Nephron (organoid): ENCODE measurements at regions not wholly inside any gene's neighbourhood (a gene's known extent, or its start where the extent isn't known, plus 50 kb on each side); places are given as distances from the start of the nearest gene placed in this dataset.

Experiments
- H3K27ac Mint-ChIP-seq, 3 experiments: 2 replicates each; pipeline ENCODE4 v1.8.0; 2020; ENCODE audit warnings: mixed read lengths in 3 of 3, mild to moderate bottlenecking in 2 of 3, moderate library complexity in 1 of 3
- H3K27me3 Mint-ChIP-seq: 2 replicates; pipeline ENCODE4 v1.8.0; 2021; ENCODE audit warnings: low read depth, mild to moderate bottlenecking, moderate library complexity, mixed read lengths
- H3K36me3 Mint-ChIP-seq: 2 replicates; pipeline ENCODE4 v1.8.0; 2020; ENCODE audit warnings: low read depth, mixed read lengths
- H3K4me1 Mint-ChIP-seq: 2 replicates; pipeline ENCODE4 v1.8.0; 2020; ENCODE audit warnings: mixed read lengths
- H3K4me3 Mint-ChIP-seq, 3 experiments: 2 replicates each; pipeline ENCODE4 v1.8.0; 2020; ENCODE audit warnings: mild to moderate bottlenecking in 3 of 3, mixed read lengths in 3 of 3, moderate library complexity in 2 of 3
- H3K9me3 Mint-ChIP-seq: 2 replicates; pipeline ENCODE4 v1.8.0; 2020; ENCODE audit warnings: mixed read lengths
- CTCF ChIP-seq, 3 experiments: fragments of 200-600 bp; sonication (generic); IDR thresholded peaks; one replicate each; pipeline ENCODE4 v1.5.0; 2021; ENCODE audit warnings: antibody characterized with exemption in 3 of 3; ENCODE audit not compliant: unreplicated experiment in 3 of 3

DNA sequence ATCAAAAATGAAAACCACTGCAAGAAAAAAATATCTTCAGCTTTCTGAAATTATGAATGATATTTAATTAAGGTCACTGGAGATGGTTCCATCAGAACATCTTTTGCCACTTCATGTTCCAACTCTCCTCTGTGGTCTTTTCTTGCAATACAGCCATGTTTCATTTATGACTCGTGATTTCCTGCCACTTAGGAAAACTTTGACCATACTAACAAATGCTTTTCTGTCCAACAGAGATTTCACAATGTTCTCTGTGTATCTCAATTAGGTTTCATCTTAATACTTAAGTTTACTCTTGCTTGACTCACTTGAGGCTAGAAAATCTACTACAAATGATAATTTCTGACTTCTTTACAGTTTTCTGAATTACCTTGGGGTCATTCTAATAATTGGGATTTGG is 330.9 kb downstream of the CXXC4 start:
- Mint-ChIP-seq H3K27ac (no peak overlapping the region), H3K4me3 (no peak overlapping the region), H3K4me1 (no peaks in the 10 kb centered on the region), H3K36me3 (no peaks in the 10 kb centered on the region), H3K9me3 (no peaks in the 10 kb centered on the region), H3K27me3 (no peaks in the 10 kb centered on the region)
- no peak for TF ChIP-seq CTCF (IDR thresholded peaks at IDR 0.05; ENCODE audit: unreplicated experiment in 3 of 3)

- H3K4me3 Mint-ChIP-seq, result no peak overlapping the region
- H3K4me1 Mint-ChIP-seq, result no peaks in the 10 kb centered on the region
- TF ChIP-seq CTCF (IDR thresholded peaks at IDR 0.05; ENCODE audit: unreplicated experiment in 3 of 3), result no peak
- H3K27me3 Mint-ChIP-seq, result no peaks in the 10 kb centered on the region
- H3K36me3 Mint-ChIP-seq, result no peaks in the 10 kb centered on the region
- no peaks in the 10 kb centered on the region for H3K9me3 Mint-ChIP-seq
- no peak overlapping the region for H3K27ac Mint-ChIP-seq
Measured at GRCh38 chr4:104146048-104146447, 348.6 kb downstream of the CXXC4 start.

- Mint-ChIP-seq H3K27ac (no peak overlapping the region), H3K4me1 (no peaks in the 10 kb centered on the region), H3K4me3 (no peak overlapping the region), H3K36me3 (no peaks in the 10 kb centered on the region), H3K27me3 (no peaks in the 10 kb centered on the region), H3K9me3 (peaks cover 4% of the 10 kb centered on the region)
- no peak for TF ChIP-seq CTCF (IDR thresholded peaks at IDR 0.05; ENCODE audit: unreplicated experiment in 3 of 3)
Measured at GRCh38 chr4:104138116-104138515, 356.6 kb downstream of the CXXC4 start.

DNA sequence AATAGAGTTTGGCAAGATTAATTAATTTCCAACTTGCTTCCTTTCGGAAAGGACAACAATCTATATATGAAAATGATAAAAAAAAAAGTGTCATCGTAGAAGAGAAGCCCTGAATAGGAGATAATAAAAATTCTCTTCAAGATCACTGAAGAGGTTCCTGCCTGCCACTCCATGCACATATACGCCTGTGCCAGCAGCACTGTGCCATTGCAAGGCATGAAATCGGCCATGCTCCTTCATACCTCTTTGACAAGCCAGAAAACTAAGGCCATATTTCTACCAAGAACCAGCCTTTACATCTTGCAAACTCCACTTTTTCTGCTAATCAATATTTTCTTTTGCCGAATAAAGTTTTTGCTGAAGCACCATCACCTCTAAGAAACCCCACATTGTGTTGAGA is 365.5 kb downstream of the CXXC4 start:
- Mint-ChIP-seq H3K27ac (peak overlapping the region; percentile 24 to 57 (median 30)), H3K4me1 (peaks cover 7% of the 10 kb centered on the region), H3K9me3 (no peaks in the 10 kb centered on the region), H3K27me3 (no peaks in the 10 kb centered on the region), H3K36me3 (no peaks in the 10 kb centered on the region), H3K4me3 (no peak overlapping the region)
- no peak for TF ChIP-seq CTCF (IDR thresholded peaks at IDR 0.05; ENCODE audit: unreplicated experiment in 3 of 3)

- H3K4me3 Mint-ChIP-seq, result no peak overlapping the region
- H3K27me3 Mint-ChIP-seq, result no peaks in the 10 kb centered on the region
- TF ChIP-seq CTCF (IDR thresholded peaks at IDR 0.05; ENCODE audit: unreplicated experiment in 3 of 3), result no peak
- no peaks in the 10 kb centered on the region for H3K9me3 Mint-ChIP-seq
- peaks cover 7% of the 10 kb centered on the region for H3K4me1 Mint-ChIP-seq
- peak overlapping the region; percentile 24 to 57 (median 30) for H3K27ac Mint-ChIP-seq
- H3K36me3 Mint-ChIP-seq, result no peaks in the 10 kb centered on the region
Measured at GRCh38 chr4:104128850-104129213, 365.9 kb downstream of the CXXC4 start.

DNA sequence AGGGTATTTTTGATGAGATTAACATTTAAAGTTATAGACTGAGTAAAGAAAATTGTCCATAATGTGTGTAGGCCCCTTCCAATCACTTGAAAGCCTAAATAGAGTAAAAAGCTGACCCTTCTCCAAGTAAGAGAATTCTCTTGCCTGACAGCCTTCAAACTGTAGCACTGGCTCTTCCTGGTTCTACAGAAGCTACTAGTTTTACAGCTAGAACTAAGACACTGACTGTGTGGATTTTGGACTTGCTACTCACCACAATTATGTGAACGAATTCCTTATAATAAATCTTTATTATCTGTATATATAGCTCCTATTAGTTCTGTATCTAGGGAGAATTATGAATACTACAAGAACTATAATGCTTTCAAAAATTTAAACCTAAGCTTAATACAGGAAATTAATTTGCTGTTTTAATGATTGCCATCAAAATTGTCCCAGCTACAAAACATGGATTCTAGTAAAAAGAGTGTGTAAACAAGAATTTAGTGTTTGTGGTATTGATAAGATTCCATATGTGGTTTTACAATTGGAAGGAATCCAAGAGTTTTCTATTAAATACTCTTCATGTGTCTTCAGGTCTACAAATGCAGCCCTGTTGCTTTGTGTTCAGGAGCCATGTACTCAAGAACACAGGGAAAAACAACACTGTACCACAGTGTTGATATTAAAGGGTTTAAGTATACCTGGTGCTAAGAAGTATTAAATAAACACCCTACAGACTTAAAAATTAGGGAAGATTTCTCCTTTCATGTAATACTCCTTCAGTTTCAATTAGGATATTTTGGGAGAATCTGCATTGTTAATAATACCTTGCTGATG is 366.5 kb downstream of the CXXC4 start:
- H3K4me3 Mint-ChIP-seq, result no peak overlapping the region
- no peaks in the 10 kb centered on the region for H3K9me3 Mint-ChIP-seq
- H3K27me3 Mint-ChIP-seq, result no peaks in the 10 kb centered on the region
- no peak for TF ChIP-seq CTCF (IDR thresholded peaks at IDR 0.05; ENCODE audit: unreplicated experiment in 3 of 3)
- H3K27ac Mint-ChIP-seq, result peak overlapping the region; percentile 24 to 57 (median 30)
- H3K4me1 Mint-ChIP-seq, result peaks cover 7% of the 10 kb centered on the region
- no peaks in the 10 kb centered on the region for H3K36me3 Mint-ChIP-seq
